ENCODE measurements at regions not wholly inside any gene's neighbourhood (a gene's known extent, or its start where the extent isn't known, plus 50 kb on each side); places are given as distances from the start of the nearest gene placed in this dataset.

GRCh38 chr7:36025190-36025589 is 127.9 kb upstream of the EEPD1 start:
- H2AFZ ChIP-seq (ENCODE audit: low read depth, low read length): no peak overlapping the region
- intact Hi-C loops (cut with micrococcal nuclease): no loop called here

More at GRCh38 chr7:36025190-36025589, 127.9 kb upstream of the EEPD1 start:
- Histone ChIP-seq H3K36me3 (ENCODE audit: control insufficient read depth, insufficient read depth, low read length) (no peaks in the 10 kb centered on the region), H4K20me1 (replicated peaks; ENCODE audit: control insufficient read depth, insufficient read depth, low read length) (peaks cover 6% of the 10 kb centered on the region; the same call in 1 of the 2 replicates), H3K4me2 (ENCODE audit: insufficient read depth, low read length) (no peak overlapping the region), H3K9me3 (replicated peaks; ENCODE audit: control insufficient read depth, insufficient read depth, low read depth, low read length) (no peaks in the 10 kb centered on the region), H3K4me3 (no peak overlapping the region), H3K27me3 (ENCODE audit: control insufficient read depth in 2 of 2, insufficient read depth in 2 of 2, low read length in 2 of 2) (peaks cover 5 to 34% of the 10 kb centered on the region in 2 experiments; a peak in 4 of 5 replicates), H3K79me2 (ENCODE audit: control insufficient read depth, insufficient read depth, low read length) (no peaks in the 10 kb centered on the region), H3K9me1 (ENCODE audit: control insufficient read depth, insufficient read depth, low read length) (no peaks in the 10 kb centered on the region), H3K4me1 (replicated peaks in 1 of 2; ENCODE audit: control insufficient read depth in 2 of 2, insufficient read depth in 2 of 2, low read length in 2 of 2) (no peaks in the 10 kb centered on the region), H3K27ac (ENCODE audit: extremely low read depth, low read depth, low read length) (no peak overlapping the region), H3K9ac (ENCODE audit: insufficient read depth in 1 of 2, low read depth in 2 of 2, low read length in 2 of 2) (no peak overlapping the region)
- ATAC-seq (no peak), DNase-seq (ENCODE audit: extremely low read depth in 1 of 4, low spot score in 3 of 4) (no peak), FAIRE-seq (no peak)
- ChIA-PET POLR2A (no interaction called here), CTCF (ENCODE audit: low intra/inter-chr PET ratio) (no interaction called here)
- no TSS peak for BruUV-seq (replicated peaks)
- TF ChIP-seq NFATC3 (IDR thresholded peaks at IDR 0.05) (no peak), PATZ1 (CRISPR knock-in tag; IDR thresholded peaks at IDR 0.05; ENCODE audit: borderline replicate concordance) (no peak), CBX2 (IDR thresholded peaks at IDR 0.05; ENCODE audit: insufficient read depth, low read length, poor library complexity, severe bottlenecking) (no peak), ZC3H11A (IDR thresholded peaks at IDR 0.05; ENCODE audit: low read depth, low read length) (no peak), WHSC1 (IDR thresholded peaks at IDR 0.05; ENCODE audit: low read length) (no peak), NFYB (IDR thresholded peaks at IDR 0.05; ENCODE audit: extremely low read depth, insufficient read length) (no peak)
- WGBS (ENCODE audit: insufficient coverage, low coverage, missing lambda C conversion rate): 0% methylated on average over 4 of the region's 4 CpGs
- in situ Hi-C loops (cut with MboI): no loop called here
